ENCODE measurements at regions not wholly inside any gene's neighbourhood (a gene's known extent, or its start where the extent isn't known, plus 50 kb on each side); places are given as distances from the start of the nearest gene placed in this dataset.
"Not testable (repeated sequence)": the region's sequence is repeated elsewhere in the genome, so short reads cannot be mapped to it uniquely, and the experiment has no call there.

- no peak for DNase-seq (ENCODE audit: low read depth in 2 of 2)
Measured at GRCh38 chr2:192814376-192814775, 619.6 kb upstream of the TMEFF2 start.

GRCh38 chr2:192813341-192813740, 618.6 kb upstream of the TMEFF2 start:
- no peak for DNase-seq (ENCODE audit: low read depth in 2 of 2)

GRCh38 chr2:192809173-192809572, 614.4 kb upstream of the TMEFF2 start:
- DNase-seq (ENCODE audit: low read depth in 2 of 2) = no peak

- DNase-seq (ENCODE audit: low read depth in 2 of 2) = no peak
Measured at GRCh38 chr2:192783643-192784042, 588.9 kb upstream of the TMEFF2 start.

GRCh38 chr2:192775459-192776262, 580.9 kb upstream of the TMEFF2 start:
- no peak for DNase-seq (ENCODE audit: low read depth in 2 of 2)

- DNase-seq (ENCODE audit: low read depth in 2 of 2) = no peak
Measured at GRCh38 chr2:192775011-192775410, 580.3 kb upstream of the TMEFF2 start.

- no peak for DNase-seq (ENCODE audit: low read depth in 2 of 2)
Measured at GRCh38 chr2:192773044-192773443, 578.3 kb upstream of the TMEFF2 start.

GRCh38 chr2:192749611-192750200, 555.0 kb upstream of the TMEFF2 start:
- no peak for DNase-seq (ENCODE audit: low read depth in 2 of 2)

GRCh38 chr2:192741889-192742288, 547.2 kb upstream of the TMEFF2 start:
- no peak for DNase-seq (ENCODE audit: low read depth in 2 of 2)

- no peak for DNase-seq (ENCODE audit: low read depth in 2 of 2)
Measured at GRCh38 chr2:192735447-192735846, 540.7 kb upstream of the TMEFF2 start.

- DNase-seq (ENCODE audit: low read depth in 2 of 2) = no peak
Measured at GRCh38 chr2:192729369-192729768, 534.6 kb upstream of the TMEFF2 start.

GRCh38 chr2:192725991-192726390, 531.3 kb upstream of the TMEFF2 start:
- no peak for DNase-seq (ENCODE audit: low read depth in 2 of 2)

GRCh38 chr2:192719629-192720028, 524.9 kb upstream of the TMEFF2 start:
- DNase-seq (ENCODE audit: low read depth in 2 of 2) = no peak

GRCh38 chr2:192718340-192718739, 523.6 kb upstream of the TMEFF2 start:
- DNase-seq (ENCODE audit: low read depth in 2 of 2) = no peak

GRCh38 chr2:192700934-192701333, 506.2 kb upstream of the TMEFF2 start:
- no peak for DNase-seq (ENCODE audit: low read depth in 2 of 2)

- DNase-seq (ENCODE audit: low read depth in 2 of 2) = no peak
Measured at GRCh38 chr2:192697880-192698279, 503.1 kb upstream of the TMEFF2 start.

GRCh38 chr2:192696857-192697256, 502.1 kb upstream of the TMEFF2 start:
- DNase-seq (ENCODE audit: low read depth in 2 of 2) = no peak

GRCh38 chr2:192687015-192687414, 492.3 kb upstream of the TMEFF2 start:
- DNase-seq (ENCODE audit: low read depth in 2 of 2) = no peak

GRCh38 chr2:192682511-192682910, 487.8 kb upstream of the TMEFF2 start:
- DNase-seq (ENCODE audit: low read depth in 2 of 2) = not testable (repeated sequence)

- DNase-seq (ENCODE audit: low read depth in 2 of 2) = no peak
Measured at GRCh38 chr2:192675681-192676080, 480.9 kb upstream of the TMEFF2 start.

GRCh38 chr2:192669505-192670091, 474.9 kb upstream of the TMEFF2 start:
- no peak for DNase-seq (ENCODE audit: low read depth in 2 of 2)

GRCh38 chr2:192660555-192660954, 465.8 kb upstream of the TMEFF2 start:
- DNase-seq (ENCODE audit: low read depth in 2 of 2) = not testable (repeated sequence)

GRCh38 chr2:192657362-192657761, 462.6 kb upstream of the TMEFF2 start:
- DNase-seq (ENCODE audit: low read depth in 2 of 2) = no peak
